ENCODE measurements at regions not wholly inside any gene's neighbourhood (a gene's known extent, or its start where the extent isn't known, plus 50 kb on each side); places are given as distances from the start of the nearest gene placed in this dataset.

DNA sequence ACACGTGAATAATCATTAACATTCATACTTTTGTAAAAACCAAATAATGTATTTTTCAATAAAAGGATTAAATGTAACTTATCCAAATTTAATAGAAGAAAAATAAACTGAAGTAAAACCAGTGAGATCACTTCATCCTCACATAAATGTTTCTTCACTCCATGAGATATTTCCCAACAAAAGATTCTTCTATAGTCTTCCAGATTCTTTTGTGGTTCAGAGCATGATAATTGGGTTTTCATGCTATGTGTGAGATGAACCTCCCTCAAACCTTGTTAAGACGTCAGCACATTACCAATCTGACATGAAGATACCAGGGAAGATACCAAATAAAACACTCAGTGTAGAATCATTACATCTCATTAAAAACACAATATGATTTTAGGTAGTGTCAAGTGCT, 62.9 kb upstream of the OXGR1 start:
- Histone ChIP-seq H3K27ac (ENCODE audit: low read depth, low read length) (no peak overlapping the region), H3K36me3 (ENCODE audit: control insufficient read depth, insufficient read depth, low read length) (no peaks in the 10 kb centered on the region), H3K9ac (ENCODE audit: low read depth, low read length) (no peak overlapping the region), H3K4me1 (ENCODE audit: control insufficient read depth, insufficient read depth, low read length) (no peaks in the 10 kb centered on the region), H3K4me3 (ENCODE audit: low read depth, low read length) (no peak overlapping the region), H3K9me3 (ENCODE audit: control insufficient read depth, insufficient read depth, low read length) (peaks cover 7% of the 10 kb centered on the region), H3K27me3 (ENCODE audit: control insufficient read depth, insufficient read depth, low read length) (no peaks in the 10 kb centered on the region)

DNA sequence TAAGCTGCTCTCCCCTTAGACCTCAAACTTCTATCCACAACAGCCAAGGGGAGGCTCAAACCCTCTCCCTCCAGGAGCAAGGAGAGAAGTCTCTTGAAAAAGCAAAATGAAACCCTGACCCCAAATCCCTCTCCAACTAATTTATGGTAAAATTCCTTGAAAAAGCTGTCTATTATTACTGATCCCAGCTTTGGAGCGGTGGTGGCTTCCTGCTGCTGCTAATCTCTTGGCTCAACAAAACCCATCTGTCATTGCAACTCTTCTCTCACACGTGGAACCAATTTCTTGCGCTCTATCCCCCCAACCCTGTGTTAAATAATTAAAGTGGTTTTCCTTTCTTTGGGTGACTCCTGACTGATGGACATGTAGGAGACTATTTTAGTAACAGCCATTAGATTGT, 64.1 kb upstream of the OXGR1 start:
- no peak overlapping the region for H3K27ac ChIP-seq (ENCODE audit: low read depth, low read length)
- no peaks in the 10 kb centered on the region for H3K4me1 ChIP-seq (ENCODE audit: control insufficient read depth, insufficient read depth, low read length)
- H3K27me3 ChIP-seq (ENCODE audit: control insufficient read depth, insufficient read depth, low read length): no peaks in the 10 kb centered on the region
- H3K9me3 ChIP-seq (ENCODE audit: control insufficient read depth, insufficient read depth, low read length): peaks cover 7% of the 10 kb centered on the region
- no peaks in the 10 kb centered on the region for H3K36me3 ChIP-seq (ENCODE audit: control insufficient read depth, insufficient read depth, low read length)
- no peak overlapping the region for H3K4me3 ChIP-seq (ENCODE audit: low read depth, low read length)
- H3K9ac ChIP-seq (ENCODE audit: low read depth, low read length): no peak overlapping the region

DNA sequence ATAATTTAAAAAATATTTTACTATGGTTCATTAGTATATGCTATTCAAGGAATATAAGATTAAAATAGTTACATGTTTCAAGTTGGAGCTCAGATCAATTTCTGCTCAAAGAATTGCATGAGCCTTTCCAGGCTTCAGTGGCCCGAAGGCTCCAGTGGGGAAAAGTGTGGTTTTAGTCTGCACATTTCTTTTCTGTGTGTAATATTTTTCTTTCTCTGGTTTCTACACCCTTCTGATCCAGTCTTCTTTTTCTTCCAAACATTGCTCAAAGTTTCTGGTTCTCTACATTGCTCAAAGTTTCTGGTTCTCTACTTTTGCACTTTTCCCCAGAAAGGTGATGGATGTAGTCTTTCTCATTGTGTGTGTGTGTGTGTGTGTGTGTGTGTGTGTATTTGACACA, 64.7 kb upstream of the OXGR1 start:
- Histone ChIP-seq H3K9ac (ENCODE audit: low read depth, low read length) (no peak overlapping the region), H3K27ac (ENCODE audit: low read depth, low read length) (no peak overlapping the region), H3K36me3 (ENCODE audit: control insufficient read depth, insufficient read depth, low read length) (no peaks in the 10 kb centered on the region), H3K9me3 (ENCODE audit: control insufficient read depth, insufficient read depth, low read length) (peaks cover 7% of the 10 kb centered on the region), H3K4me1 (ENCODE audit: control insufficient read depth, insufficient read depth, low read length) (no peaks in the 10 kb centered on the region), H3K27me3 (ENCODE audit: control insufficient read depth, insufficient read depth, low read length) (no peaks in the 10 kb centered on the region), H3K4me3 (ENCODE audit: low read depth, low read length) (no peak overlapping the region)

DNA sequence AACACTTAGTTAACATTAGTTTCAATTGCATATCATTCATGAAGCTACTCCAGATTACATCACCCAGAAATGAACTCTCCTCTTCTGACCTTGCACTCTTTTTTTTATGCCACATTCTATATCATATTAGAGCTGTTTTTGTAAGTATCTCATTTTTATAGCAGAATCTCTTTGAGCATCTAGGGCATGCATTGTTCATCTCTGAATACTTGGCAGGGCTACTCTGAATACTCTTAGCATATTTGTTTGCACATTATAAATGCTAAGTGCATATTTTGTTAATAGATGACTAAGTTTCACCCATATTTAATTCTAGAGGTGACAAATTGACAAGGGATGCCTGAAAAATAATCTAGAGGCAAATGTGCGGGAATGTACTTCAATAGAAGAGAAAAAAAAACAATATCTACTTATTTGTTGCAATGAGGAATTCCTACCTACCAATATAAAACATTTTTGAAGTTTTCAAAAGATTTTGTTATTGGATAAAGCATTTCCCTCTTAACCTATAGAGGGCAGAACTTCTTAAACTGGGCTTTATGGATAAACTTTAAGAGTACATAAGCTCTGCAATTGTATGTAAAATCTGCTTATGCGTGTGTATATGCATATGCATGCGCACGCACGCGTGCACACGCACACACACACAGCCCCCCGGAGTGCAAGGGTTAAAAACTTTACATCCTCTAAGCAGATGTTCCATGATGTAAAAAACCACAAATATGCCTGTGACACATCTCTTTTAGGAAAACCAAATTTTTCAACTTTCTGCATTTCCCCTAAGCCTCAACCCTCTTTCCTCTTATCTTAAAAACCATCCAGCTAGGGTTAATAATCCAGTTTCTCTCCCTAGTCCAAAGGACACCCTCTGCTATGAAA, 73.0 kb upstream of the OXGR1 start:
- Histone ChIP-seq H3K4me1 (ENCODE audit: control insufficient read depth, insufficient read depth, low read length) (0 out of 2 replicates have a peak, but pooled peaks cover 6% of the 10 kb centered on the region), H3K9me3 (ENCODE audit: control insufficient read depth, insufficient read depth, low read length) (no peaks in the 10 kb centered on the region), H3K27ac (ENCODE audit: low read depth, low read length) (no peak overlapping the region), H3K4me3 (ENCODE audit: low read depth, low read length) (no peak overlapping the region), H3K36me3 (ENCODE audit: control insufficient read depth, insufficient read depth, low read length) (no peaks in the 10 kb centered on the region), H3K27me3 (ENCODE audit: control insufficient read depth, insufficient read depth, low read length) (no peaks in the 10 kb centered on the region), H3K9ac (ENCODE audit: low read depth, low read length) (no peak overlapping the region)

DNA sequence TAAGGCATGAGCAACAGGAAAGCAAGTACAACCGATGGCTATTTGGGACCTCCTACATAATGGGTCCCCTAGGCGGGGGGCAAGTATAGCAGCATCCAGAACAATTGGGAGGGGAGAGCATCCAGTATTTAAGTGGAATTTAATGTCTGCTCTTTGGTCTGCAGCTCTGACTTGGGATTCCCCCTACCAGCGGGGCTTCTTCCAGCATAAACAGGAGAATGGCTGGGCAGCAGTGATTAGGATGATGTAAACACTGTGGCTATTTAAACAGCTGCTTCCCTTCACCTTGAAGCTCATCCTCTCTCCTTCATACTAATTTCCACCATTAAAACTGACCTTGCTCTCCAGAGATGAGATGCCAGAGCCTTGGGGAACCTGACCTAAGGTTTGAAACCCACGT, 73.9 kb upstream of the OXGR1 start:
- H3K4me3 ChIP-seq (ENCODE audit: low read depth, low read length): no peak overlapping the region

DNA sequence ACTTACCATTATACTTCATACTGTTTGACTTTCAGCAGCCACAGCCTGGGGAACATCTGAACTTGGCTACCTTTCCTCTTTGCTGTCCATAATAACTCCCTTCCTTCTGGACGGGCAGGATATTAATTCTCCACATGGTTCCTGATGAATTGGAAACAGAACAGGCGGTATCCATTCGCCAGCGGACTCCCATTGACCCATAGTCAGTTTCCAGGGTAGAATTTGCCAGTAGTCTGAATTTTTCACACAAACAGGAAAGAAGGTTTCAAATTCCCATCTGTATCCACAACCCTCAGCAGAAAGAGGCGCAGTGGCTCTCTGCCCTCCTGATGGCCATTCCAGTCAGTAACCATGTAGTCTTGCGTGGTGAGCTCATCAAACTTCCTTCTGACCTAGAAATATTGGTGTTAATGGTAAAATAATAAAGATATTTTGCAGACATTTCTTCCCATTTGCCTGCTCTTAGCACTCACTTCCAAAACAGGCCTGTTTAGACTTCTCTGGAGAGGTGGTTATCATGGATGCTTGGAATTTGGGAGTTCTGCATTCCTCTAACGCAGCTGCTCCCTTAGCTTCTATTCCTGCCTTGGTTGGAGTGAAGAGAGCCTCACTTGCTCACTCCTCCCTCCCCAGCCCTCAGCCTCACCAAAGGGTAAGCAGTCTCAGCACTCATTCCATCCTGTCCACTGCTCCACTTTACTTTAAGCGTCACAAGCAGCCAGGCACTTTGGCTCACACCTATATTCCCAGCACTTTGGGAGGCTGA, 75.0 kb upstream of the OXGR1 start:
- Histone ChIP-seq H3K4me3 (ENCODE audit: low read depth, low read length) (no peak overlapping the region), H3K36me3 (ENCODE audit: control insufficient read depth, insufficient read depth, low read length) (no peaks in the 10 kb centered on the region), H3K9ac (ENCODE audit: low read depth, low read length) (no peak overlapping the region), H3K9me3 (ENCODE audit: control insufficient read depth, insufficient read depth, low read length) (peaks cover 1% of the 10 kb centered on the region; the same call in 1 of the 2 replicates), H3K27me3 (ENCODE audit: control insufficient read depth, insufficient read depth, low read length) (no peaks in the 10 kb centered on the region), H3K4me1 (ENCODE audit: control insufficient read depth, insufficient read depth, low read length) (0 out of 2 replicates have a peak, but pooled peaks cover 6% of the 10 kb centered on the region), H3K27ac (ENCODE audit: low read depth, low read length) (no peak overlapping the region)

More for the DNA sequence above, 73.9 kb upstream of the OXGR1 start:
- 0 out of 2 replicates have a peak, but pooled peaks cover 6% of the 10 kb centered on the region for H3K4me1 ChIP-seq (ENCODE audit: control insufficient read depth, insufficient read depth, low read length)
- no peaks in the 10 kb centered on the region for H3K9me3 ChIP-seq (ENCODE audit: control insufficient read depth, insufficient read depth, low read length)
- no peaks in the 10 kb centered on the region for H3K27me3 ChIP-seq (ENCODE audit: control insufficient read depth, insufficient read depth, low read length)
- no peak overlapping the region for H3K9ac ChIP-seq (ENCODE audit: low read depth, low read length)
- H3K27ac ChIP-seq (ENCODE audit: low read depth, low read length): no peak overlapping the region
- H3K36me3 ChIP-seq (ENCODE audit: control insufficient read depth, insufficient read depth, low read length): no peaks in the 10 kb centered on the region

DNA sequence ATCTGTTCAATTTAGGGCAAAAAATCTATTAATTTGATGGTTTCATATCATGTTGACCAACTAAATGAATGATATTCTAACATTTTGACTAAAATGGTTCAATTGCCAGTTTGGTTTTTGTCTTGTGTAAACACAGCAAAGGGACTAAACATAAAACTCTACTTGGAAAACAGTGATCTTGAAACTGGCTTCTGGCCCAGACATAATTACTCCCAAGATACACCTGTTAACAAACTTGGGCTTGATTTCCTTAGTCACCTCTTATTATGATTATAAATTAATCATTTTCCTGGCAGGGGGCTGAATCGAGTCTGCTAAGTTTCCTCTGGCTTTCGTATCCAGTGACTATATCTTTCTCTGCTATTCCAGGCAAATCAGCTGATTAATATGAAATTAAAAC, 78.0 kb upstream of the OXGR1 start:
- Histone ChIP-seq H3K4me1 (ENCODE audit: control insufficient read depth, insufficient read depth, low read length) (0 out of 2 replicates have a peak, but pooled peaks cover 6% of the 10 kb centered on the region), H3K27ac (ENCODE audit: low read depth, low read length) (no peak overlapping the region)

DNA sequence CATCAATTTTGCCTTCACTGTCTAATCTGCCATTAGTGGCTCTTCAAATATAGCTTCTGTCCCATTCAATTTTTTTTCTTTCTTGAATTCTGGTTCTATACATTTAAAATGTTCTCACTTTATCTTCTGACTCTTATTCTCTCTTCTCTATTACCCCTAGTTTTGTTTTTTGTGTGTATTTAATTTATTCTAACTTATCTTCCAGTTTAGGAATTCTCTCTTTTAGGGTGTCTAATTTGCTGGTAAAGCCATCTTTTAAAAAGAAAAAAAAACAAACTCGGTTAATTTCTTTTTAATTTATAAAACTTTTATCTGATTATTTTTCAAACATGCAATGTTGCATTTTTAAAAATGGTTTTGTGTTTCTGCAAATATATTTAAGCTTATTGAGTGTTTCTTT, 80.3 kb upstream of the OXGR1 start:
- no peak overlapping the region for H3K4me3 ChIP-seq (ENCODE audit: low read depth, low read length)
- no peaks in the 10 kb centered on the region for H3K36me3 ChIP-seq (ENCODE audit: control insufficient read depth, insufficient read depth, low read length)
- no peaks in the 10 kb centered on the region for H3K27me3 ChIP-seq (ENCODE audit: control insufficient read depth, insufficient read depth, low read length)
- H3K9me3 ChIP-seq (ENCODE audit: control insufficient read depth, insufficient read depth, low read length): peaks cover 10% of the 10 kb centered on the region; the same call in 1 of the 2 replicates
- no peaks in the 10 kb centered on the region for H3K4me1 ChIP-seq (ENCODE audit: control insufficient read depth, insufficient read depth, low read length)
- H3K27ac ChIP-seq (ENCODE audit: low read depth, low read length): no peak overlapping the region
- H3K9ac ChIP-seq (ENCODE audit: low read depth, low read length): no peak overlapping the region

More for the DNA sequence above, 78.0 kb upstream of the OXGR1 start:
- Histone ChIP-seq H3K27me3 (ENCODE audit: control insufficient read depth, insufficient read depth, low read length) (no peaks in the 10 kb centered on the region), H3K4me3 (ENCODE audit: low read depth, low read length) (no peak overlapping the region), H3K36me3 (ENCODE audit: control insufficient read depth, insufficient read depth, low read length) (no peaks in the 10 kb centered on the region), H3K9ac (ENCODE audit: low read depth, low read length) (no peak overlapping the region), H3K9me3 (ENCODE audit: control insufficient read depth, insufficient read depth, low read length) (peaks cover 10% of the 10 kb centered on the region; the same call in 1 of the 2 replicates)

DNA sequence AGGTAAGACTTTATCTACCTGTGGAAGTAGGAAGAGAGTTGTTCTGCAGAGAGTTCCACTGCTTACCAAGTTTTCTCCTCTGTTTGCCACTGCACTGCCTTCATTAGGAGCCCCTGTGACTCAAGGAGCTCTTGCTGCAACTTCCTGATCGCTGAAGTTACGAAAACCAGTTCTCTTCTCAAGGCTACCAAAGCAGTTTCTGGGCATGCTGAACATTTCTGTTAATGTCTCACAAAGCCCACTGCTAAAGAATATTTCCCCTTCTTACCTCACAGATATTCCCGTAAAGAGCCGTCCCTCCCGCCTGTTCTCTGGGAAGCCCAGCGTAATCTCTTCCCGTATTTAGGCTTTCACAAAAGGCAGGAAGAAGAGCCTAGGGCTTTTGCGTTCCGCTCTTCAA, 82.6 kb upstream of the OXGR1 start:
- Histone ChIP-seq H3K27ac (ENCODE audit: low read depth, low read length) (no peak overlapping the region), H3K9ac (ENCODE audit: low read depth, low read length) (no peak overlapping the region)

DNA sequence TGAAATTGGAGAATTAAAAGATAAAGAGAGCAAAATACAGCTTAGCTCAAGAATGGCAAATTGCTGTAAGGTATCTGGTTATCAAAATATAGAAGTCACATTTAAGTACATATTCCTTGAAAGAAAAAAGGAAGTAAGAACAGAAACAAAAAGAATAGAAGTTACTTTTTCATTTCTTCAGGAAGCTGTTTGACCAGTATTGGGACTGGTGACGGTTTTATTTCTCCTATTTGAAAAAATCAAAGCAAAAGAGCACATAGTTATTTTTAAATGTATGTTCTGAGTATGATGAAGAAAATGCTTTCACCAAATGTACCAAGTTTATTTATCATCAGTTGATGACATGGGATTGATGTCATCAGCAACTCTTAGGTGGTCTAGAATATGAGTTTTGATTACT, 83.1 kb upstream of the OXGR1 start:
- no peak overlapping the region for H3K9ac ChIP-seq (ENCODE audit: low read depth, low read length)
- no peaks in the 10 kb centered on the region for H3K27me3 ChIP-seq (ENCODE audit: control insufficient read depth, insufficient read depth, low read length)
- H3K4me1 ChIP-seq (ENCODE audit: control insufficient read depth, insufficient read depth, low read length): no peaks in the 10 kb centered on the region
- H3K36me3 ChIP-seq (ENCODE audit: control insufficient read depth, insufficient read depth, low read length): no peaks in the 10 kb centered on the region
- no peak overlapping the region for H3K4me3 ChIP-seq (ENCODE audit: low read depth, low read length)
- peaks cover 10% of the 10 kb centered on the region; the same call in 1 of the 2 replicates for H3K9me3 ChIP-seq (ENCODE audit: control insufficient read depth, insufficient read depth, low read length)
- H3K27ac ChIP-seq (ENCODE audit: low read depth, low read length): no peak overlapping the region

More for the DNA sequence above, 82.6 kb upstream of the OXGR1 start:
- no peak overlapping the region for H3K4me3 ChIP-seq (ENCODE audit: low read depth, low read length)
- no peaks in the 10 kb centered on the region for H3K27me3 ChIP-seq (ENCODE audit: control insufficient read depth, insufficient read depth, low read length)
- no peaks in the 10 kb centered on the region for H3K36me3 ChIP-seq (ENCODE audit: control insufficient read depth, insufficient read depth, low read length)
- H3K9me3 ChIP-seq (ENCODE audit: control insufficient read depth, insufficient read depth, low read length): peaks cover 10% of the 10 kb centered on the region; the same call in 1 of the 2 replicates
- H3K4me1 ChIP-seq (ENCODE audit: control insufficient read depth, insufficient read depth, low read length): no peaks in the 10 kb centered on the region

DNA sequence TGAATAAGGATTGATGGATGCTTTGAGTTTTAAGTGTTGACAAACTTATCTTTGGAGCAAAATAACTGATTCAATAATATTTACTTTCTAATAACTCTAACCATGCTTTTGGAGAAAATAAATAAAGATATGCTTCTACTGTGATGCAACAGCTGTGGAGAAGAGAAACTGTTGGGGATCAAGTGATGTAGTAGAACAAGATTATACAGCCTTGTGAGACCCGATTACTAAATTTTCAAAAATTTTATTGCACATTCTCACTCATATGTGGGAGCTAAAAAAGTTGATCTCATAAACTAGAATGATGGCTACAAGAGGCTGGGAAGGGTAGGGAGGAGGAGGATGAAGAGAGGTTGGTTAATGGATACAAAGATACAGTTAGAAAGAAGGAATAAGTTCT, 85.5 kb upstream of the OXGR1 start:
- Histone ChIP-seq H3K27me3 (ENCODE audit: control insufficient read depth, insufficient read depth, low read length) (no peaks in the 10 kb centered on the region), H3K4me3 (ENCODE audit: low read depth, low read length) (no peak overlapping the region), H3K36me3 (ENCODE audit: control insufficient read depth, insufficient read depth, low read length) (no peaks in the 10 kb centered on the region), H3K9ac (ENCODE audit: low read depth, low read length) (no peak overlapping the region), H3K9me3 (ENCODE audit: control insufficient read depth, insufficient read depth, low read length) (peaks cover 5% of the 10 kb centered on the region; the same call in 1 of the 2 replicates), H3K4me1 (ENCODE audit: control insufficient read depth, insufficient read depth, low read length) (no peaks in the 10 kb centered on the region), H3K27ac (ENCODE audit: low read depth, low read length) (no peak overlapping the region)

Measured in HUES48 (cell line).